ENCODE measurements at regions not wholly inside any gene's neighbourhood (a gene's known extent, or its start where the extent isn't known, plus 50 kb on each side); places are given as distances from the start of the nearest gene placed in this dataset.

- Mint-ChIP-seq H3K9me3 (peaks cover 30% of the 10 kb centered on the region), H3K36me3 (peaks cover 7% of the 10 kb centered on the region), H3K27ac (peak overlapping the region; percentile 41; the same call in 1 of the 2 replicates), H3K4me3 (no peak overlapping the region), H3K27me3 (ENCODE audit: low read depth) (no peaks in the 10 kb centered on the region; the same call in 1 of the 2 replicates), H3K4me1 (peaks cover 21% of the 10 kb centered on the region)
- ChIA-PET CTCF (interaction anchor here (0.7 kb wide), 1 partner anchor 10 kb away, joined by 3 read pairs; no protein-coding TSS in a partner anchor), POLR2A (no interaction called here)
- TF ChIP-seq IRF2 (CRISPR knock-in tag; IDR thresholded peaks at IDR 0.05; ENCODE audit: borderline replicate concordance, low read depth) (no peak), FOXK1 (CRISPR knock-in tag; IDR thresholded peaks at IDR 0.05) (no peak), ZNF416 (CRISPR knock-in tag; IDR thresholded peaks at IDR 0.05) (no peak), OVOL2 (CRISPR knock-in tag; IDR thresholded peaks at IDR 0.05; ENCODE audit: borderline replicate concordance) (no peak), ZMAT4 (CRISPR knock-in tag; IDR thresholded peaks at IDR 0.05) (no peak), ZNF263 (CRISPR knock-in tag; IDR thresholded peaks at IDR 0.05; ENCODE audit: low read depth) (no peak), JUN (CRISPR knock-in tag; IDR thresholded peaks at IDR 0.05) (no peak)
- TF ChIP-seq, protein P1, sequence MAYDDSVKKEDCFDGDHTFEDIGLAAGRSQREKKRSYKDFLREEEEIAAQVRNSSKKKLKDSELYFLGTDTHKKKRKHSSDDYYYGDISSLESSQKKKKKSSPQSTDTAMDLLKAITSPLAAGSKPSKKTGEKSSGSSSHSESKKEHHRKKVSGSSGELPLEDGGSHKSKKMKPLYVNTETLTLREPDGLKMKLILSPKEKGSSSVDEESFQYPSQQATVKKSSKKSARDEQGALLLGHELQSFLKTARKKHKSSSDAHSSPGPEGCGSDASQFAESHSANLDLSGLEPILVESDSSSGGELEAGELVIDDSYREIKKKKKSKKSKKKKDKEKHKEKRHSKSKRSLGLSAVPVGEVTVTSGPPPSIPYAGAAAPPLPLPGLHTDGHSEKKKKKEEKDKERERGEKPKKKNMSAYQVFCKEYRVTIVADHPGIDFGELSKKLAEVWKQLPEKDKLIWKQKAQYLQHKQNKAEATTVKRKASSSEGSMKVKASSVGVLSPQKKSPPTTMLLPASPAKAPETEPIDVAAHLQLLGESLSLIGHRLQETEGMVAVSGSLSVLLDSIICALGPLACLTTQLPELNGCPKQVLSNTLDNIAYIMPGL (CRISPR knock-in tag; IDR thresholded peaks at IDR 0.05), result no peak
- no peak for DNase-seq (ENCODE audit: low spot score)
- no peak for ATAC-seq
Observed at GRCh38 chr12:59999291-59999690, 403.5 kb downstream of the SLC16A7 start.

GRCh38 chr12:60010486-60010885, 414.7 kb downstream of the SLC16A7 start:
- Mint-ChIP-seq H3K36me3 (no peaks in the 10 kb centered on the region), H3K9me3 (no peaks in the 10 kb centered on the region), H3K4me1 (no peaks in the 10 kb centered on the region), H3K27me3 (ENCODE audit: low read depth) (no peaks in the 10 kb centered on the region), H3K27ac (no peak overlapping the region), H3K4me3 (no peak overlapping the region)
- ChIA-PET POLR2A (no interaction called here), CTCF (no interaction called here)
- ATAC-seq, result no peak
- DNase-seq (ENCODE audit: low spot score), result no peak
- no peak for TF ChIP-seq ZNF423 (CRISPR knock-in tag; IDR thresholded peaks at IDR 0.05)
- TF ChIP-seq NFYB (CRISPR knock-in tag; conservative IDR thresholded peaks at IDR 0.05; ENCODE audit: low read depth), result no peak
- no peak for TF ChIP-seq TEAD4 (CRISPR knock-in tag; IDR thresholded peaks at IDR 0.05)
- no peak for TF ChIP-seq USF1 (CRISPR knock-in tag; IDR thresholded peaks at IDR 0.05)
- TF ChIP-seq MXD4 (CRISPR knock-in tag; IDR thresholded peaks at IDR 0.05; ENCODE audit: borderline replicate concordance), result no peak
- no peak for TF ChIP-seq GTF2I (CRISPR knock-in tag; conservative IDR thresholded peaks at IDR 0.05)
- TF ChIP-seq ZNF532 (CRISPR knock-in tag; IDR thresholded peaks at IDR 0.05; ENCODE audit: borderline replicate concordance), result no peak
- TF ChIP-seq ZNF138 (CRISPR knock-in tag; conservative IDR thresholded peaks at IDR 0.05), result no peak
- no peak for TF ChIP-seq MLX (CRISPR knock-in tag; IDR thresholded peaks at IDR 0.05)
- no peak for TF ChIP-seq CBFB (CRISPR knock-in tag; IDR thresholded peaks at IDR 0.05; ENCODE audit: low read depth)
- no peak for TF ChIP-seq ESRRA (CRISPR knock-in tag; IDR thresholded peaks at IDR 0.05; ENCODE audit: borderline replicate concordance)
